Choroid plexus epithelial cell (primary cell): ENCODE measurements at regions not wholly inside any gene's neighbourhood (a gene's known extent, or its start where the extent isn't known, plus 50 kb on each side); places are given as distances from the start of the nearest gene placed in this dataset.

Source experiments
- DNase-seq: peaks from one replicate; pipeline ENCODE4 v3.0.0-alpha.2; 2010; ENCODE audit warnings: low read depth
- H3K4me3 ChIP-seq: 2 replicates; pipeline ENCODE4 v1.5.1; 2011; ENCODE audit warnings: low read depth, mild to moderate bottlenecking, control low read depth, low read length, moderate library complexity
- CTCF ChIP-seq: conservative IDR thresholded peaks from 2 replicates; pipeline ENCODE4 v1.5.1; 2011; ENCODE audit warnings: low read depth, mild to moderate bottlenecking, control low read depth, inconsistent platforms, low read length, moderate library complexity

DNA sequence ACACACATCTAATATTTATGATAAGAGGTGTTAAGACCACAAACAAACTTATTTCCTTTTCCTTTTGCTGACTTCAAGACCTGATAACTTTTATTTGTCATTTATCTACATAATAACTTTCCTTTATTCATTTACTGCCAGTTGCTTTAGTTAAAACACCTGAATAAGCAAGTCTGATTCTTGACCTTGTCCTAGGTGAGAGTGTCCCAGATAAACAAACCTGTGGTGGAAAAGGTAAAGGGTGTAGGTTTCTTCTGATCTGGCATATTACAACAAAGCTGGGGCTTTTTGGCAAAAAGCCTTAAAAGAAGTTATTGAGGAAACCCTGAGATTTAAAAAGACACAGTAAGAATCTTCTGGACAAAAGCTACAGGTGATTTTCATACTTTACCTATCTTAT lies 191.5 kb downstream of the ZBBX start:
- H3K4me3 ChIP-seq = no peak overlapping the region
- no peak for DNase-seq
- TF ChIP-seq CTCF = no peak

DNA sequence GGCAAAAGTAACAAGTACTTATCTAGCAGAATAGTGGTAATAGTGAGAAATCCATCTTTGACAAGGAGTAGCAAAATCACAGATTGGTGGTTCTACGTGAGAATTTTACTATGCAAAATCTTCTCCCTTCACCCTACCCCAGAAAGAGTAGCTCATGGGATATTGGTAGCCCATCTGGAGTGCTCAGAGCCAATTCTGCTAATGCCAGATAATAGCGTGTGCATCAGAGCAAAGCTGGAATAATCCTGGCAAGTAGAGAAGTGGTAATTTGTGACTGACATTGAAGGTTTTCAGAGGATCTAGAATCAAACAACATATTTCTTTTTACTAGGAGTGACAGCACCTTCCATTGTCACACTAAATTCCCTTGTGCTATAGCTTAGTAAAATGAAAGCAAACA lies 192.9 kb downstream of the ZBBX start:
- H3K4me3 ChIP-seq = no peak overlapping the region
- TF ChIP-seq CTCF = no peak
- no peak for DNase-seq

DNA sequence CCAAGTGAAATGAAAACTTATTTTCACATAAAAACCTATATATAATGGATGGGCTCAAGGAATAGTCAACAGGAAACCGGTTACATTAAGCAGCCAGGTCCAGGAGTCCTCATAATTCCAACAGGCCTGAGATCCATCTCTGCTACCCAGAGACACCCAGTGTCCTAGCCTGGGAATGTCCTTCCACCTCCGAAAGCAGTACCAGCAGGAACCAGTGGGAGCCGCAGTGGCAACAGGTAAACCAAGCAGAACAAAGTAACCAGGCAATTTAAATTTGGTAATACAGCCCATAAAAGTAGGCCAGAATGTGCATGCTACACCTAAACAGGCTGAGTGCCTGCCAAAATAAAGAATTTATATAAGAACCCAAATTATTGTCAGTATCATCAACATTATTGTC lies 195.6 kb downstream of the ZBBX start:
- no peak for DNase-seq
- TF ChIP-seq CTCF = no peak
- no peak overlapping the region for H3K4me3 ChIP-seq

GRCh38 chr3:167172377-167172776 lies 207.7 kb downstream of the ZBBX start:
- TF ChIP-seq CTCF = no peak
- no peak for DNase-seq

GRCh38 chr3:167167491-167167890 lies 212.6 kb downstream of the ZBBX start:
- no peak overlapping the region for H3K4me3 ChIP-seq
- no peak for DNase-seq
- TF ChIP-seq CTCF = no peak

More at GRCh38 chr3:167172377-167172776, 207.7 kb downstream of the ZBBX start:
- H3K4me3 ChIP-seq = no peak overlapping the region

GRCh38 chr3:167166594-167167253 lies 213.4 kb downstream of the ZBBX start:
- no peak for TF ChIP-seq CTCF
- no peak overlapping the region for H3K4me3 ChIP-seq
- DNase-seq = no peak

GRCh38 chr3:167166012-167166411 lies 214.1 kb downstream of the ZBBX start:
- no peak for DNase-seq
- TF ChIP-seq CTCF = no peak

More at GRCh38 chr3:167166012-167166411, 214.1 kb downstream of the ZBBX start:
- H3K4me3 ChIP-seq = no peak overlapping the region
